ENCODE measurements at regions not wholly inside any gene's neighbourhood (a gene's known extent, or its start where the extent isn't known, plus 50 kb on each side); places are given as distances from the start of the nearest gene placed in this dataset.

DNA sequence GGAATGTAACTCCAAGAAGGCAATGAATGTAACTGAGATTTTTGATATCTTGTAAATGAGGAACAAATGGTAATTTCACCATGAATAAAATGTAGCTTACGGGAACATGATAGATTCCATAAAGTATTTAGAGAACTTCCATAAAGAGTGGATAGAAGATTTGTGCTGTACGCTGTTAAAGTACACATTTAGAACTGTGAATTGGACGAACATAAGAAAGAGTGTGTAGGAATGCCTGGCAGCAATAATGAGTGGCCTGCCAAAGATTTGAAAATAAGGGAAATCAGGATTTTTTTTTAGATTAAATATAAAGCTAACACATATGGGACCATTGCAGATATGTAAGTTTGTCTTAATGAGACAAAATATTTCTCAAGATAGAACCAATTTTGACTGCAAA lies 1153.3 kb upstream of the EYS start:
- H3K79me2 ChIP-seq (ENCODE audit: control insufficient read depth in 1 of 2, insufficient read depth in 2 of 2, low read length in 2 of 2): no peaks in the 10 kb centered on the region
- H2AK5ac ChIP-seq (ENCODE audit: low read depth, low read length): no peak overlapping the region
- H3K27me3 ChIP-seq (replicated peaks in 1 of 4; ENCODE audit: control insufficient read depth in 3 of 4, extremely low read depth in 1 of 4, insufficient read depth in 3 of 4, low read length in 3 of 4): no peaks in the 10 kb centered on the region
- H3K9me3 ChIP-seq (ENCODE audit: insufficient read depth in 2 of 2, low read depth in 1 of 2, low read length in 1 of 2): no peaks in the 10 kb centered on the region; a peak in 1 of 4 replicates
- H3K4ac ChIP-seq (replicated peaks; ENCODE audit: insufficient read length, low read depth, low read length): no peak overlapping the region
- no peak overlapping the region for H3K23ac ChIP-seq (ENCODE audit: insufficient read length)
- 89% methylated on average over 3 of the region's 3 CpGs; no CpG with 5 or more reads in 1 of the 2 experiments for WGBS, 2 experiments (ENCODE audit: extremely low coverage in 1 of 2, insufficient coverage in 1 of 2, insufficient read length in 1 of 2, insufficient replicate concordance in 2 of 2, low coverage in 1 of 2, low lambda C conversion rate in 2 of 2, missing lambda C conversion rate in 1 of 2)
- no peak overlapping the region for H2BK12ac ChIP-seq (ENCODE audit: low read depth, low read length)
- H3K14ac ChIP-seq (ENCODE audit: insufficient read length): no peak overlapping the region
- H4K20me1 ChIP-seq (replicated peaks in 1 of 2; ENCODE audit: control insufficient read depth in 1 of 2, insufficient read depth in 2 of 2, low read length in 2 of 2): no peaks in the 10 kb centered on the region
- H3K18ac ChIP-seq (ENCODE audit: extremely low read depth, low read length): no peak overlapping the region
- no peak overlapping the region for H4K8ac ChIP-seq (ENCODE audit: extremely low read depth, insufficient read depth, low read length)
- no peak overlapping the region for H4K5ac ChIP-seq (ENCODE audit: insufficient read length, low read depth, low read length)
- no peak overlapping the region for H2BK20ac ChIP-seq (ENCODE audit: low read length)
- H3K36me3 ChIP-seq (ENCODE audit: control insufficient read depth in 2 of 4, insufficient read depth in 4 of 4, low read length in 3 of 4): no peaks in the 10 kb centered on the region
- no peak overlapping the region for H3K9ac ChIP-seq (replicated peaks in 1 of 4; ENCODE audit: extremely low read depth in 1 of 4, low read depth in 3 of 4, low read length in 3 of 4)
- H3K79me1 ChIP-seq (ENCODE audit: low read depth, low read length): no peaks in the 10 kb centered on the region
- no peak overlapping the region for H2BK15ac ChIP-seq (ENCODE audit: low read length)
- H2AFZ ChIP-seq (ENCODE audit: low read length): no peak overlapping the region
- no peak overlapping the region for H2BK5ac ChIP-seq (ENCODE audit: low read depth, low read length)
- ChIA-PET POLR2A (ENCODE audit: partially characterized antibody) (no interaction called here), CTCF (ENCODE audit: partially characterized antibody) (no interaction called here)
- H3K4me2 ChIP-seq (ENCODE audit: insufficient read depth in 1 of 2, low read depth in 2 of 2, low read length in 2 of 2): no peak overlapping the region
- no peak overlapping the region for H3K56ac ChIP-seq (replicated peaks; ENCODE audit: insufficient read length, low read depth, low read length)
- no peaks in the 10 kb centered on the region for H3K4me1 ChIP-seq (replicated peaks in 1 of 4; ENCODE audit: control insufficient read depth in 3 of 4, insufficient read depth in 4 of 4, low read length in 3 of 4)
- H2BK120ac ChIP-seq (replicated peaks; ENCODE audit: low read depth, low read length): no peak overlapping the region
- no peak overlapping the region for H3K27ac ChIP-seq (ENCODE audit: low read depth, low read length)
- no peak overlapping the region for H3K4me3 ChIP-seq (ENCODE audit: extremely low read depth in 1 of 4, insufficient read depth in 2 of 4, low read depth in 3 of 4, low read length in 4 of 4)
- no peak overlapping the region for H4K91ac ChIP-seq (replicated peaks; ENCODE audit: insufficient read length, low read length)
- FAIRE-seq (no peak), DNase-seq (ENCODE audit: low read depth in 1 of 2, low spot score in 2 of 2) (no peak)
- no peaks in the 10 kb centered on the region for H3K23me2 ChIP-seq (ENCODE audit: low read depth, low read length)
- TF ChIP-seq KDM4A (IDR thresholded peaks at IDR 0.05; ENCODE audit: low read depth, low read length, severe bottlenecking) (no peak), CTBP2 (IDR thresholded peaks at IDR 0.05; ENCODE audit: borderline replicate concordance, insufficient read depth, insufficient read length, low read length) (no peak), BACH1 (IDR thresholded peaks at IDR 0.05; ENCODE audit: low read length) (no peak), YY1 (IDR thresholded peaks at IDR 0.05; ENCODE audit: low read depth, low read length) (no peak), SUZ12 (IDR thresholded peaks at IDR 0.05; ENCODE audit: low read length) (no peak), RXRA (IDR thresholded peaks at IDR 0.05; ENCODE audit: insufficient read depth, low read depth, low read length) (no peak), BRCA1 (IDR thresholded peaks at IDR 0.05; ENCODE audit: low read depth, low read length) (no peak), TBP (IDR thresholded peaks at IDR 0.05; ENCODE audit: low read depth, low read length) (no peak), NRF1 (IDR thresholded peaks at IDR 0.05; ENCODE audit: low read depth, low read length) (no peak), SP4 (IDR thresholded peaks at IDR 0.05; ENCODE audit: low read length) (no peak), JUND (IDR thresholded peaks at IDR 0.05; ENCODE audit: low read length) (no peak)
- TF ChIP-seq, protein P1, sequence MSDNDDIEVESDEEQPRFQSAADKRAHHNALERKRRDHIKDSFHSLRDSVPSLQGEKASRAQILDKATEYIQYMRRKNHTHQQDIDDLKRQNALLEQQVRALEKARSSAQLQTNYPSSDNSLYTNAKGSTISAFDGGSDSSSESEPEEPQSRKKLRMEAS (IDR thresholded peaks at IDR 0.05): no peak
- TF ChIP-seq, protein P2, sequence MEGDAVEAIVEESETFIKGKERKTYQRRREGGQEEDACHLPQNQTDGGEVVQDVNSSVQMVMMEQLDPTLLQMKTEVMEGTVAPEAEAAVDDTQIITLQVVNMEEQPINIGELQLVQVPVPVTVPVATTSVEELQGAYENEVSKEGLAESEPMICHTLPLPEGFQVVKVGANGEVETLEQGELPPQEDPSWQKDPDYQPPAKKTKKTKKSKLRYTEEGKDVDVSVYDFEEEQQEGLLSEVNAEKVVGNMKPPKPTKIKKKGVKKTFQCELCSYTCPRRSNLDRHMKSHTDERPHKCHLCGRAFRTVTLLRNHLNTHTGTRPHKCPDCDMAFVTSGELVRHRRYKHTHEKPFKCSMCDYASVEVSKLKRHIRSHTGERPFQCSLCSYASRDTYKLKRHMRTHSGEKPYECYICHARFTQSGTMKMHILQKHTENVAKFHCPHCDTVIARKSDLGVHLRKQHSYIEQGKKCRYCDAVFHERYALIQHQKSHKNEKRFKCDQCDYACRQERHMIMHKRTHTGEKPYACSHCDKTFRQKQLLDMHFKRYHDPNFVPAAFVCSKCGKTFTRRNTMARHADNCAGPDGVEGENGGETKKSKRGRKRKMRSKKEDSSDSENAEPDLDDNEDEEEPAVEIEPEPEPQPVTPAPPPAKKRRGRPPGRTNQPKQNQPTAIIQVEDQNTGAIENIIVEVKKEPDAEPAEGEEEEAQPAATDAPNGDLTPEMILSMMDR (IDR thresholded peaks at IDR 0.05; ENCODE audit: control extremely low read depth in 1 of 3, insufficient read depth in 1 of 3, low read depth in 1 of 3, low read length in 3 of 3): no peak

All from H1 (cell line).